Thyroid gland (tissue), 4 donors: ENCODE measurements at regions not wholly inside any gene's neighbourhood (a gene's known extent, or its start where the extent isn't known, plus 50 kb on each side); places are given as distances from the start of the nearest gene placed in this dataset.

Experiments
- CTCF ChIP-seq, 6 experiments: fragments of 200-600 bp in 3 of 6; fragments of 450-650 bp in 3 of 6; sonication (generic) in 3 of 6; IDR thresholded peaks; one replicate each; pipeline ENCODE4 v1.5.1; 2016 to 2019; ENCODE audit warnings: antibody characterized with exemption in 6 of 6, mild to moderate bottlenecking in 2 of 6, inconsistent platforms in 1 of 6, moderate library complexity in 1 of 6
- POLR2A ChIP-seq, 2 donors: fragments of 450-650 bp; IDR thresholded peaks; one replicate each; pipeline ENCODE4 v1.6.1; 2017; ENCODE audit warnings: antibody characterized with exemption in 2 of 2, mild to moderate bottlenecking in 2 of 2, moderate library complexity in 1 of 2

- TF ChIP-seq CTCF (IDR thresholded peaks at IDR 0.05) (no peak), POLR2A (IDR thresholded peaks at IDR 0.05) (no peak)
Measured at GRCh38 chr3:24648063-24648462, 153.4 kb upstream of the THRB start.
